GM10266 (cell line): ENCODE measurements at regions not wholly inside any gene's neighbourhood (a gene's known extent, or its start where the extent isn't known, plus 50 kb on each side); places are given as distances from the start of the nearest gene placed in this dataset.

Source experiments
- DNase-seq: peaks from one replicate; pipeline ENCODE4 v3.0.0; 2012; ENCODE audit errors: extremely low spot score
- CTCF ChIP-seq: IDR thresholded peaks from 2 replicates; pipeline ENCODE4 v1.5.1; 2012; ENCODE audit warnings: mild to moderate bottlenecking, low read depth; ENCODE audit not compliant: control insufficient read depth, insufficient read depth; ENCODE audit errors: missing control alignments

GRCh38 chr13:71056581-71056980 lies 810.4 kb downstream of the DACH1 start:
- no peak for DNase-seq
- TF ChIP-seq CTCF = no peak

GRCh38 chr13:71055644-71056043 lies 811.4 kb downstream of the DACH1 start:
- no peak for DNase-seq
- no peak for TF ChIP-seq CTCF

GRCh38 chr13:71055047-71055446 lies 812.0 kb downstream of the DACH1 start:
- no peak for TF ChIP-seq CTCF
- no peak for DNase-seq

- no peak for DNase-seq
- no peak for TF ChIP-seq CTCF
These were observed 812.6 kb downstream of the DACH1 start for GRCh38 chr13:71054358-71054757.

GRCh38 chr13:71051573-71051972 lies 815.4 kb downstream of the DACH1 start:
- TF ChIP-seq CTCF = no peak
- DNase-seq = no peak

- TF ChIP-seq CTCF = no peak
- DNase-seq = no peak
These were observed 820.5 kb downstream of the DACH1 start for GRCh38 chr13:71046360-71047079.

GRCh38 chr13:71045101-71045500 lies 821.9 kb downstream of the DACH1 start:
- TF ChIP-seq CTCF = no peak
- DNase-seq = no peak
